ENCODE measurements at regions not wholly inside any gene's neighbourhood (a gene's known extent, or its start where the extent isn't known, plus 50 kb on each side); places are given as distances from the start of the nearest gene placed in this dataset.

GRCh38 chr20:46830886-46831632, 63.6 kb upstream of the EYA2 start:
- Histone ChIP-seq H3K27ac (ENCODE audit: low read depth in 2 of 2, low read length in 2 of 2) (no peak overlapping the region), H3K36me3 (ENCODE audit: control insufficient read depth in 2 of 3, insufficient read depth in 3 of 3, low read length in 3 of 3) (no peaks in the 10 kb centered on the region), H3K4me1 (ENCODE audit: control insufficient read depth in 2 of 3, insufficient read depth in 2 of 3, low read depth in 1 of 3, low read length in 3 of 3) (no peaks in the 10 kb centered on the region), H3K4me3 (ENCODE audit: low read length in 3 of 3) (no peak overlapping the region), H3K9me3 (ENCODE audit: control insufficient read depth in 2 of 3, insufficient read depth in 1 of 3, low read length in 3 of 3) (peaks cover 0 to 7% (median 0%) of the 10 kb centered on the region in 3 donors), H3K9ac (ENCODE audit: low read length in 3 of 3) (no peak overlapping the region), H3K27me3 (ENCODE audit: control insufficient read depth, insufficient read depth, low read length) (no peaks in the 10 kb centered on the region)
- no peak for DNase-seq
- TF ChIP-seq CTCF (IDR thresholded peaks at IDR 0.05; ENCODE audit: borderline replicate concordance, extremely low read depth, insufficient read depth), result no peak
- intact Hi-C loops (cut with DNase I), result no loop called here
- FAIRE-seq, result no peak

GRCh38 chr20:46831633-46832011, 63.0 kb upstream of the EYA2 start:
- H3K4me3 ChIP-seq (ENCODE audit: low read length in 3 of 3), result no peak overlapping the region
- no peak for DNase-seq
- H3K4me1 ChIP-seq (ENCODE audit: control insufficient read depth in 2 of 3, insufficient read depth in 2 of 3, low read depth in 1 of 3, low read length in 3 of 3), result no peaks in the 10 kb centered on the region
- H3K9ac ChIP-seq (ENCODE audit: low read length in 3 of 3), result no peak overlapping the region
- H3K27ac ChIP-seq (ENCODE audit: low read depth in 2 of 2, low read length in 2 of 2), result no peak overlapping the region
- H3K36me3 ChIP-seq (ENCODE audit: control insufficient read depth in 2 of 3, insufficient read depth in 3 of 3, low read length in 3 of 3), result no peaks in the 10 kb centered on the region
- peaks cover 0 to 7% (median 0%) of the 10 kb centered on the region in 3 donors for H3K9me3 ChIP-seq (ENCODE audit: control insufficient read depth in 2 of 3, insufficient read depth in 1 of 3, low read length in 3 of 3)
- TF ChIP-seq CTCF (IDR thresholded peaks at IDR 0.05; ENCODE audit: borderline replicate concordance, extremely low read depth, insufficient read depth), result no peak
- intact Hi-C loops (cut with DNase I), result no loop called here
- no peak for FAIRE-seq
- H3K27me3 ChIP-seq (ENCODE audit: control insufficient read depth, insufficient read depth, low read length), result no peaks in the 10 kb centered on the region

GRCh38 chr20:46832555-46832954, 62.1 kb upstream of the EYA2 start:
- Histone ChIP-seq H3K27ac (ENCODE audit: low read depth in 2 of 2, low read length in 2 of 2) (no peak overlapping the region), H3K27me3 (ENCODE audit: control insufficient read depth, insufficient read depth, low read length) (no peaks in the 10 kb centered on the region), H3K36me3 (ENCODE audit: control insufficient read depth in 2 of 3, insufficient read depth in 3 of 3, low read length in 3 of 3) (no peaks in the 10 kb centered on the region), H3K4me3 (ENCODE audit: low read length in 3 of 3) (no peak overlapping the region), H3K4me1 (ENCODE audit: control insufficient read depth in 2 of 3, insufficient read depth in 2 of 3, low read depth in 1 of 3, low read length in 3 of 3) (no peaks in the 10 kb centered on the region), H3K9ac (ENCODE audit: low read length in 3 of 3) (no peak overlapping the region), H3K9me3 (ENCODE audit: control insufficient read depth in 2 of 3, insufficient read depth in 1 of 3, low read length in 3 of 3) (peaks cover 0 to 7% (median 0%) of the 10 kb centered on the region in 3 donors)
- DNase-seq, result no peak
- intact Hi-C loops (cut with DNase I), result no loop called here
- no peak for FAIRE-seq
- TF ChIP-seq CTCF (IDR thresholded peaks at IDR 0.05; ENCODE audit: borderline replicate concordance, extremely low read depth, insufficient read depth), result no peak

GRCh38 chr20:46833360-46833759, 61.3 kb upstream of the EYA2 start:
- TF ChIP-seq CTCF (IDR thresholded peaks at IDR 0.05; ENCODE audit: borderline replicate concordance, extremely low read depth, insufficient read depth), result no peak
- no peaks in the 10 kb centered on the region for H3K4me1 ChIP-seq (ENCODE audit: control insufficient read depth in 2 of 3, insufficient read depth in 2 of 3, low read depth in 1 of 3, low read length in 3 of 3)
- H3K27ac ChIP-seq (ENCODE audit: low read depth in 2 of 2, low read length in 2 of 2), result no peak overlapping the region
- FAIRE-seq (no peak), DNase-seq (no peak)
- no peak overlapping the region for H3K4me3 ChIP-seq (ENCODE audit: low read length in 3 of 3)
- no peaks in the 10 kb centered on the region for H3K36me3 ChIP-seq (ENCODE audit: control insufficient read depth in 2 of 3, insufficient read depth in 3 of 3, low read length in 3 of 3)
- intact Hi-C loops (cut with DNase I), result no loop called here
- H3K9ac ChIP-seq (ENCODE audit: low read length in 3 of 3), result no peak overlapping the region
- no peaks in the 10 kb centered on the region for H3K27me3 ChIP-seq (ENCODE audit: control insufficient read depth, insufficient read depth, low read length)
- peaks cover 0 to 7% (median 0%) of the 10 kb centered on the region in 3 donors for H3K9me3 ChIP-seq (ENCODE audit: control insufficient read depth in 2 of 3, insufficient read depth in 1 of 3, low read length in 3 of 3)

Measured in kidney (tissue), 13 donors.